ENCODE measurements at regions not wholly inside any gene's neighbourhood (a gene's known extent, or its start where the extent isn't known, plus 50 kb on each side); places are given as distances from the start of the nearest gene placed in this dataset.

- H3K9me2 ChIP-seq (replicated peaks; ENCODE audit: low read length): no peaks in the 10 kb centered on the region
- CTCF ChIA-PET: no interaction called here
- no TSS peak for BruUV-seq (replicated peaks)
- no peak overlapping the region for H2AFZ ChIP-seq (ENCODE audit: low read length)
- no peak for ATAC-seq
- H3K9ac ChIP-seq (ENCODE audit: low read length): no peak overlapping the region
- intact Hi-C loops (cut with micrococcal nuclease): no loop called here
- no peaks in the 10 kb centered on the region for H3K9me3 ChIP-seq (ENCODE audit: low read length)
- no peaks in the 10 kb centered on the region; the same call in 1 of the 2 replicates for H3K27me3 ChIP-seq (ENCODE audit: low read length)
- no peaks in the 10 kb centered on the region for H3K4me1 ChIP-seq (ENCODE audit: insufficient read depth, low read length)
- no peak overlapping the region for H3K27ac ChIP-seq (ENCODE audit: low read length)
- no peaks in the 10 kb centered on the region for H3K36me3 ChIP-seq (ENCODE audit: low read depth, low read length)
- no peaks in the 10 kb centered on the region for H4K20me1 ChIP-seq (ENCODE audit: low read length)
- POLR2A ChIA-PET (ENCODE audit: unreplicated experiment): no interaction called here
- no peaks in the 10 kb centered on the region for H3F3A ChIP-seq (ENCODE audit: low read length, unreplicated experiment)
- H3K4me2 ChIP-seq (ENCODE audit: low read length): no peak overlapping the region
- no peak for DNase-seq
- H3K79me2 ChIP-seq (ENCODE audit: low read length): no peaks in the 10 kb centered on the region
- H3K4me3 ChIP-seq (ENCODE audit: low read length): no peak overlapping the region
- TF ChIP-seq EZH2phosphoT487 (IDR thresholded peaks at IDR 0.05; ENCODE audit: borderline replicate concordance, low read length) (no peak), EZH2 (IDR thresholded peaks at IDR 0.05; ENCODE audit: low read length, unreplicated experiment) (no peak), CTCF (conservative IDR thresholded peaks at IDR 0.05; ENCODE audit: low read depth, low read length) (no peak)
Measured at GRCh38 chr9:105971986-105972385, 277.6 kb downstream of the TMEM38B start.

GRCh38 chr9:105972466-105973204 is 278.3 kb downstream of the TMEM38B start:
- Histone ChIP-seq H3K27me3 (ENCODE audit: low read length) (no peaks in the 10 kb centered on the region; the same call in 1 of the 2 replicates), H3K27ac (ENCODE audit: low read length) (no peak overlapping the region), H3K79me2 (ENCODE audit: low read length) (no peaks in the 10 kb centered on the region), H3K4me3 (ENCODE audit: low read length) (no peak overlapping the region), H3K9me2 (replicated peaks; ENCODE audit: low read length) (no peaks in the 10 kb centered on the region), H3K36me3 (ENCODE audit: low read depth, low read length) (no peaks in the 10 kb centered on the region), H3K4me2 (ENCODE audit: low read length) (no peak overlapping the region), H3F3A (ENCODE audit: low read length, unreplicated experiment) (no peaks in the 10 kb centered on the region), H3K4me1 (ENCODE audit: insufficient read depth, low read length) (no peaks in the 10 kb centered on the region), H3K9ac (ENCODE audit: low read length) (no peak overlapping the region), H2AFZ (ENCODE audit: low read length) (no peak overlapping the region), H4K20me1 (ENCODE audit: low read length) (no peaks in the 10 kb centered on the region), H3K9me3 (ENCODE audit: low read length) (no peaks in the 10 kb centered on the region)
- ATAC-seq (no peak), DNase-seq (no peak)
- POLR2A ChIA-PET (ENCODE audit: unreplicated experiment): no interaction called here
- TF ChIP-seq EZH2 (IDR thresholded peaks at IDR 0.05; ENCODE audit: low read length, unreplicated experiment) (no peak), EZH2phosphoT487 (IDR thresholded peaks at IDR 0.05; ENCODE audit: borderline replicate concordance, low read length) (no peak), CTCF (conservative IDR thresholded peaks at IDR 0.05; ENCODE audit: low read depth, low read length) (no peak)
- BruUV-seq (replicated peaks): no TSS peak
- CTCF ChIA-PET: no interaction called here
- intact Hi-C loops (cut with micrococcal nuclease): no loop called here

- no peak overlapping the region for H3K9ac ChIP-seq (ENCODE audit: low read length)
- no peaks in the 10 kb centered on the region for H3K4me1 ChIP-seq (ENCODE audit: insufficient read depth, low read length)
- no peak overlapping the region for H3K27ac ChIP-seq (ENCODE audit: low read length)
- intact Hi-C loops (cut with micrococcal nuclease): no loop called here
- no peak overlapping the region for H3K4me3 ChIP-seq (ENCODE audit: low read length)
- ATAC-seq (no peak), DNase-seq (no peak)
- H3K36me3 ChIP-seq (ENCODE audit: low read depth, low read length): no peaks in the 10 kb centered on the region
- no peaks in the 10 kb centered on the region for H4K20me1 ChIP-seq (ENCODE audit: low read length)
- H3K27me3 ChIP-seq (ENCODE audit: low read length): no peaks in the 10 kb centered on the region; the same call in 1 of the 2 replicates
- no peak overlapping the region for H3K4me2 ChIP-seq (ENCODE audit: low read length)
- POLR2A ChIA-PET (ENCODE audit: unreplicated experiment): no interaction called here
- no TSS peak for BruUV-seq (replicated peaks)
- H3K79me2 ChIP-seq (ENCODE audit: low read length): no peaks in the 10 kb centered on the region
- H2AFZ ChIP-seq (ENCODE audit: low read length): no peak overlapping the region
- H3F3A ChIP-seq (ENCODE audit: low read length, unreplicated experiment): no peaks in the 10 kb centered on the region
- H3K9me2 ChIP-seq (replicated peaks; ENCODE audit: low read length): no peaks in the 10 kb centered on the region
- no peak for TF ChIP-seq EZH2phosphoT487 (IDR thresholded peaks at IDR 0.05; ENCODE audit: borderline replicate concordance, low read length)
- TF ChIP-seq CTCF (conservative IDR thresholded peaks at IDR 0.05; ENCODE audit: low read depth, low read length): no peak
- TF ChIP-seq EZH2 (IDR thresholded peaks at IDR 0.05; ENCODE audit: low read length, unreplicated experiment): no peak
- no peaks in the 10 kb centered on the region for H3K9me3 ChIP-seq (ENCODE audit: low read length)
- CTCF ChIA-PET: no interaction called here
Measured at GRCh38 chr9:105973951-105974351, 279.6 kb downstream of the TMEM38B start.
